GM19239 (cell line): ENCODE measurements at regions not wholly inside any gene's neighbourhood (a gene's known extent, or its start where the extent isn't known, plus 50 kb on each side); places are given as distances from the start of the nearest gene placed in this dataset.

Experiments used
- DNase-seq: peaks from one replicate; pipeline ENCODE4 v3.0.0; 2011; ENCODE audit warnings: low spot score; ENCODE audit not compliant: insufficient read length
- FAIRE-seq: peaks from 2 replicates; lab custom pipeline; 2011; peaks lifted over from hg19 to GRCh38; lab: Jason Lieb, UNC

DNA sequence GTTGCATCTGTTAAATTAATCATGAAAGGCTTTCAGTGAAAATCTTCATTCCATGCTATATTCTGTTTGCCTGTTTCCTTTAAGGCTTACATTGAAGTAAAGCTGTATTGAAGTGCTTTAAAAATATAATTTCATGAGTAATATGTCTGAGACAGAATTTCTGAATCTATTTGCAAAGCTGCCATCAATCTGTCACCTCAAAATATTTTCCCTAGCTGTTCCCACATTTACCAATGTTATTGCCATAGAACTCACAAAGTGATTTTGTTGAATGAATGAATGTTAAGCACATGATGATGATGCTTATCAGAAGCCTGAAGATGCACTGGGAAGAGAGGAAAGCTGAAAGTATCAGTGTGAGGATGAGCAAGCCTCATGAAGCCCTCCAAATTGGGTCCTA, 115.8 kb downstream of the NHLRC3 start:
- FAIRE-seq: no peak

DNA sequence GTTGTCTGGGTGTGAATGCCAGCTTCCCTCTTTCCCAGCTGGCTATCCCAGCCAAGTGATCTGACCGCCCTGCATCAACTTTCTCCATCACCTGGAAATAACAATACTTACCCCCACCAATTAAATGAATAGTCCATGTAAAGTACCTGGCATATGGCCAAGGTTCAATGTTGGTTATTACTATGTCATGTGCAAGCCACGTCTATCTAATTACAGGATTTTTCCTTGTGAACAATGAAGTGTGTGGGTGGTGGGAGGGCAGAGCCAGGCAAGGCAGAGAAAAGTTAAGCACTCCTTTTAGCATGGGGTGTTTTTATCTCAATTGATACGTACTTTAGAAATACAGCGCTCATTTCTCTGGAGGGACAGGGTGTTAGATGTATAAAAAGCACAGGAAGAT, 121.1 kb downstream of the NHLRC3 start:
- no peak for FAIRE-seq
- no peak for DNase-seq

More for the DNA sequence above, 115.8 kb downstream of the NHLRC3 start:
- DNase-seq: no peak

- DNase-seq: no peak
- no peak for FAIRE-seq
Observed at GRCh38 chr13:39159846-39160370, 121.7 kb downstream of the NHLRC3 start.

GRCh38 chr13:39167018-39167417, 128.8 kb downstream of the NHLRC3 start:
- no peak for DNase-seq
- FAIRE-seq: no peak

DNA sequence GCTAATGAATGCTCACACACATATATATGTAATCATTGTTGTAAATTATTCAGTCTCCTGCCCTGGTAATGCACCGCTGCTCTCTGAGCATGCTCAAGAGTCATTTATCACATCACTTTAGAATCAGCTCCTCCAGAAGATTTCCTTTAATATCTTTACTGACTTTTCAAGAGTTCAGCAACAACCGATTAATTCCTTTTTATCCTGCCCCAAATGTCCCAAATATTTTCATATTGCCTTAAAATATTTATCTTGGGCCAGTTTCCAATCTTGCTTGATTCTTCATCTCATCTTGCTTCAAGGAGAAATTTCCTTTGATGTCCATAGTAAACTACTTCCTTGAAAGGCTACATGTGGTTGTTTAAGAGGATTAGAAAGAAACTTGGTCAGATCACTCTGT, 132.5 kb downstream of the NHLRC3 start:
- FAIRE-seq: no peak
- DNase-seq: no peak

DNA sequence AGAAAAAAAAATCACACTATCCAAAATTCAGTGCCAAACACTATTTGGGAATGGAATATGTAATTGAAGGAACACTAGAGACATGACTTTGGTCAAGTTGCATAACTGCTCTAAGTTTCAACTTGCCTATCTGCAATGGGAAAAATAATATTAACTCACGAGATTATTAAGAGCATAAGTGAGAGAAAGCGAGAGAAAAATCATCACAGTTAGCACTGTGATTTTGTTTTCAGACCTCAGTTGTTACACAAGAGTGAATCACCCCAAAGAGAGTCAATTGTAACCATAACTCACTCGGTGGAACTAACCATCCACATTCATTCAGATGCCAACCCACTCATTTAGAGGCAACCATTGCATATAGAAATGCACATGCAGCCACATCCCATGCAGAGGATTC, 147.1 kb downstream of the NHLRC3 start:
- no peak for FAIRE-seq
- no peak for DNase-seq

- FAIRE-seq (no peak), DNase-seq (no peak)
Observed at GRCh38 chr13:39186205-39186875, 148.1 kb downstream of the NHLRC3 start.

- DNase-seq (no peak), FAIRE-seq (no peak)
Observed at GRCh38 chr13:39189778-39190177, 151.5 kb downstream of the NHLRC3 start.

GRCh38 chr13:39196965-39197646, 158.8 kb downstream of the NHLRC3 start:
- DNase-seq: no peak
- FAIRE-seq: no peak

DNA sequence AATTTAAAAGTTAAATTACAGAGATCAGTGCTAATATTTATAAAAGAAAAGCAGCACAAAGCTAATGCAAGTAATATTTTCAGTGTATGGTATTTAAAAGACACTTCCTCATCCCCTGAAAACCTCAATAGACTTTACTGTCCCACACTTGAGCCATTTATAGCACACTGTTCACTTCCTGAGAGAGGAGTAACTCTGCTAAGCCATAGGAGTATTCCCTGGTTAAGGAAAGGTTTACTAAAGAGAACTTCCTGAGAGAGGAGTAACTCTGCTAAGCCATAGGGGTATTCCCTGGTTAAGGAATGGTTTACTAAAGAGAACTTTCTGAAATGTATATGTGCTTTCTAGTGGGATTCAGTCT, 159.4 kb downstream of the NHLRC3 start:
- no peak for FAIRE-seq
- DNase-seq: no peak

DNA sequence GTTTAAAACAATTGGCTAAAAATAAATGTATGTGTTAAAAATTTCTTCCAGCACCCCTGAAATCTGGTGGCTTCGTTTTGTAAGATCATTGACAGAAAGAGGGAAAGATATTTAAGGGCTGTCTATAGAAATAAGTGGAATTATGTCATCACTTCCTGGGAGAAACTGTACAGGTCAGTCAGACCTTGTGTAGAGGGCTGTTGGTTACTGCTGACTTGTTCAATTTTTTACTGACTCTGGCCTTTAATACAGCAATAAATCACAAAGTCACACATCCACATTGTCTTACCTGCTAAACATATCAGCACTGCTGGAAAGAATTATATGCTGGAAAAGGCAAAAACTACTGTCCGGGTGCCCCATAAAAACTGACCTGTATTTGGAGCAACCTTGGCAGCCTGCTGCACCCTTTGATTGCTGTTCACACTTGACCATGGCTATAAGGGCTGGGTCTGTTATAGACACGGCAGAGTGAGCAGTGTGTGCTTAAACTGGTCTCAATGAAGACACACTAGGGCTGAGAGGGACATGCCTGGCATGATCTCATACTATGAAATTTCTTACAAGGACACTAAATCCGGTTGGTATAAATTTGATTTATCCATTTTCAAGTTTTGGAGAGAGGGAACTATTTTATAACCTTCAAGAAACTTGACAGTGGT, 162.1 kb downstream of the NHLRC3 start:
- DNase-seq: no peak
- FAIRE-seq: no peak

GRCh38 chr13:39201180-39201579, 162.9 kb downstream of the NHLRC3 start:
- FAIRE-seq: no peak
- no peak for DNase-seq

DNA sequence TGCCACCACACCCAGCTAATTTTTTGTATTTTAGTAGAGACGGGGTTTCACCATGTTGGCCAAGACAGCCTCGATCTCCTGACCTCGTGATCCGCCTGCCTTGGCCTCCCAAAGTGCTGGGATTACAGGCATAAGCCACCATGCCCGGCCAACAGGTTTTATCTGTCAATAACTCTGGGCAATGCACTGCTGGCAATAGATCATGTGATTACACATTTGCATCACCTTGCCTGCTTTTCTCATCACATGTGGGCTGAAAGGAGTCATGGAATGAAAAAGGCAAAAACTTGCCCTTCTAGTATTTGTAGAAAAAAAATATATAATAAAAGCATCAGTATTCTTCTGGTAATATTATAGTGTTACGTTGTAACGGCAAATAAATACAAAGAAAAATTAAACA, 164.5 kb downstream of the NHLRC3 start:
- FAIRE-seq (no peak), DNase-seq (no peak)

DNA sequence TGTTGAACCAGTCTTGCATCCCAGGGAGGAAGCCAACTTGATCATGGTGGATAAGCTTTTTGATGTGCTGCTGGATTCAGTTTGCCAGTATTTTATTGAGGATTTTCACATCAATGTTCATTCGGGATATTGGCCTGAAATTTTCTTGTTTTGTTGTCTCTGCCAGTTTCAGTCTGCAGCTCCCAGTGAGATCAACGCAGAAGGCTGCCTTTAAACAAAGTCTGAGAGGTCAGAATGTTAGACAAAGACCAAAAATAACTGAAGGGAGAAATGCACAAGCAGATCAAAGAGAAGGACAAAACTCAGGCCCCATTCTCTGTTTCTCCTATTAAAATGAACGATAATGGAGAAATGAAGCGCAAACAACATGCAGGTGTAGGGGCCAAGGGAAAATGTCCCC, 170.4 kb downstream of the NHLRC3 start:
- FAIRE-seq: no peak
- no peak for DNase-seq

- DNase-seq: no peak
- FAIRE-seq: no peak
Observed at GRCh38 chr13:39209731-39210531, 171.7 kb downstream of the NHLRC3 start.

DNA sequence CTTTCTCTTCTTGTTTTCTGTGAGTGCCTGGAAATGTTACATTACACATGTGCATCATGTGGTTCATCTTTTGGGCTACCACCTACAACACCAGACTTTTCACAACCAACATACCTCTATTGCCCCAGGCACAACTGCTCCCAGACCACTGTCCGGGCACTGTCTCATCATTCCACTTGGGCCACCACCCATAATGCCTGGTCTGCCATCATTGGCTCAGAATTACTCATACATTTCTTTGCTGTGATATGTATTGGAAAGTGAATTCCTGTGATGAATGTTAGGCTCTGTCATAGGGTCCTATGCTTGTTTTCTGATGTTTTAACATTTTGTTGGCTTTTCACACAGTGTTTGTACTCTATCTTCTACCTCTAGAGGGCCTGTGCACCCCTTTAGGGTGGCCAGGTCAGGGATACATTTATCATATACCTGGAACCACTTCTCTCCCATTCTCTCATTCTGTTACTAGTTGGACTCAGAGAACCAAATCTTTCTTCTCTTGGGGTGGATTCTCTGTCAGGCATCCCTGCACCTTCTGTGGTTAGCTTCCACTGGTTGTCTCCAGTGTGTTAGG, 172.8 kb downstream of the NHLRC3 start:
- FAIRE-seq (no peak), DNase-seq (no peak)

DNA sequence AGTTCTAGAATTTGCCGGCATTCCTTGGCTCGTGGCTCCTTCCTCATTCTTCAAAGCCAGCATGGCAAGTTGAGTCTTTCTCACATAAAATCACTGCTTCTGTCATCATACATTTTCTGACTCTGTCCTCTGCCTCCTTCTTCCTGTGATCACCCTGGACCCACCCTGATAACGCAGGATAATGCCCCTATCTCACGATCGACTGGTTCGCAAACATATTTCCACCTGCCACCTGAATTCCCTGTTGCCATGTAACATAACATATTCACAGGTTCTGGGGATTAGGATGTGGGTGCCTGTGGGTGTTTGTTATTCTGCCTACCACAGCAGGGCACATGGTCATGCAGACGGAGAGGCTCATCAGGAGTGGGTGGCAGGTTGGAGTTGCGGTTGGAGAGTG, 177.7 kb downstream of the NHLRC3 start:
- FAIRE-seq (no peak), DNase-seq (no peak)

- DNase-seq: no peak
- no peak for FAIRE-seq
Observed at GRCh38 chr13:39217471-39217870, 179.2 kb downstream of the NHLRC3 start.

- no peak for FAIRE-seq
Observed at GRCh38 chr13:39224671-39225240, 186.5 kb downstream of the NHLRC3 start.

GRCh38 chr13:39225860-39226259, 187.6 kb downstream of the NHLRC3 start:
- no peak for FAIRE-seq
- DNase-seq: no peak

More at GRCh38 chr13:39224671-39225240, 186.5 kb downstream of the NHLRC3 start:
- no peak for DNase-seq
